ENCODE measurements at regions not wholly inside any gene's neighbourhood (a gene's known extent, or its start where the extent isn't known, plus 50 kb on each side); places are given as distances from the start of the nearest gene placed in this dataset.

DNA sequence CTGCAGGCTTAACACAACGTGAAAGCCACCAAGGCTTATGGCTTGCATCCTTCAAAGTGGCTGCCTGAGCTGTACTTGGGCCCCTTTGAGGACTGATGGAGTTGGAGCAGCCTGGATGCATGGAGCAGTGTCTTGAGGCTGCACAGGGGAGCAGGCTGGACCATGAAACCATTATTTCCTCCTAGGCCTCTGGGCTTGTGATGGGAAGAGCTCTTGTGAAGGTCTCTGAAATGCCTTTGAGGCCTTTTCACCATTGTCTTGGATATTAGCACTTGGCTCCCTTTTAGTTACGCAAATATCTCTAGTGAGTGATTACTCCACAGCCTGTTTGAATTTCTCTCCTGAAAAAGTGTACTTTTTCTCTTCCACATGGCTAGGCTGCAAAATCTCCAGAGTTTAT is 201.2 kb upstream of the NPY start:
- Histone ChIP-seq H4K20me1 (replicated peaks; ENCODE audit: control insufficient read depth, extremely low read depth, insufficient read depth, low read length) (no peaks in the 10 kb centered on the region), H3K27ac (ENCODE audit: insufficient read depth, low read depth, low read length) (no peak overlapping the region), H2AFZ (ENCODE audit: low read depth, low read length) (no peak overlapping the region), H3K4me1 (ENCODE audit: control insufficient read depth, extremely low read depth, insufficient read depth, low read length) (no peaks in the 10 kb centered on the region), H3K9ac (replicated peaks; ENCODE audit: extremely low read depth, insufficient read depth, low read length) (no peak overlapping the region), H3K36me3 (ENCODE audit: control insufficient read depth in 2 of 2, extremely low read depth in 1 of 2, insufficient read depth in 2 of 2, low read length in 2 of 2) (no peaks in the 10 kb centered on the region), H3K79me2 (ENCODE audit: control insufficient read depth, insufficient read depth, low read length) (no peaks in the 10 kb centered on the region), H3K9me1 (replicated peaks; ENCODE audit: control insufficient read depth, extremely low read depth, insufficient read depth, low read length) (no peaks in the 10 kb centered on the region), H3K27me3 (ENCODE audit: control insufficient read depth in 2 of 2, insufficient read depth in 2 of 2, low read length in 2 of 2) (no peaks in the 10 kb centered on the region), H3K4me2 (ENCODE audit: insufficient read depth, low read length) (no peak overlapping the region), H3K9me3 (replicated peaks; ENCODE audit: control insufficient read depth, insufficient read depth, low read length) (no peaks in the 10 kb centered on the region), H3K4me3 (replicated peaks in 1 of 3; ENCODE audit: insufficient read depth in 1 of 3, low read depth in 1 of 3, low read length in 3 of 3) (no peak overlapping the region)
- BruUV-seq (replicated peaks) = no TSS peak
- CTCF ChIA-PET = no interaction called here
- dilution Hi-C loops (cut with MboI; ENCODE audit: extremely low pct_ligation_motif_present, low sequenced_read_pairs) = no loop called here
- FAIRE-seq = no peak
- intact Hi-C loops (cut with micrococcal nuclease) = no loop called here
- POLR2A ChIA-PET = no interaction called here
- no peak for TF ChIP-seq POLR2A (IDR thresholded peaks at IDR 0.05; ENCODE audit: low read depth, low read length)
- TF ChIP-seq FOS (IDR thresholded peaks at IDR 0.05; ENCODE audit: borderline replicate concordance, insufficient read depth, low read length) = no peak
- TF ChIP-seq, protein P1, sequence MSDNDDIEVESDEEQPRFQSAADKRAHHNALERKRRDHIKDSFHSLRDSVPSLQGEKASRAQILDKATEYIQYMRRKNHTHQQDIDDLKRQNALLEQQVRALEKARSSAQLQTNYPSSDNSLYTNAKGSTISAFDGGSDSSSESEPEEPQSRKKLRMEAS (IDR thresholded peaks at IDR 0.05; ENCODE audit: insufficient read depth, insufficient read length) = no peak
- no peak for TF ChIP-seq GATA2 (IDR thresholded peaks at IDR 0.05; ENCODE audit: insufficient read depth, insufficient read length, low read depth, low read length)
- no peak for TF ChIP-seq MYC (IDR thresholded peaks at IDR 0.05; ENCODE audit: low read depth, low read length)
- TF ChIP-seq, protein P2, sequence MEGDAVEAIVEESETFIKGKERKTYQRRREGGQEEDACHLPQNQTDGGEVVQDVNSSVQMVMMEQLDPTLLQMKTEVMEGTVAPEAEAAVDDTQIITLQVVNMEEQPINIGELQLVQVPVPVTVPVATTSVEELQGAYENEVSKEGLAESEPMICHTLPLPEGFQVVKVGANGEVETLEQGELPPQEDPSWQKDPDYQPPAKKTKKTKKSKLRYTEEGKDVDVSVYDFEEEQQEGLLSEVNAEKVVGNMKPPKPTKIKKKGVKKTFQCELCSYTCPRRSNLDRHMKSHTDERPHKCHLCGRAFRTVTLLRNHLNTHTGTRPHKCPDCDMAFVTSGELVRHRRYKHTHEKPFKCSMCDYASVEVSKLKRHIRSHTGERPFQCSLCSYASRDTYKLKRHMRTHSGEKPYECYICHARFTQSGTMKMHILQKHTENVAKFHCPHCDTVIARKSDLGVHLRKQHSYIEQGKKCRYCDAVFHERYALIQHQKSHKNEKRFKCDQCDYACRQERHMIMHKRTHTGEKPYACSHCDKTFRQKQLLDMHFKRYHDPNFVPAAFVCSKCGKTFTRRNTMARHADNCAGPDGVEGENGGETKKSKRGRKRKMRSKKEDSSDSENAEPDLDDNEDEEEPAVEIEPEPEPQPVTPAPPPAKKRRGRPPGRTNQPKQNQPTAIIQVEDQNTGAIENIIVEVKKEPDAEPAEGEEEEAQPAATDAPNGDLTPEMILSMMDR (IDR thresholded peaks at IDR 0.05; ENCODE audit: extremely low read depth in 1 of 2, insufficient read depth in 1 of 2, low read depth in 1 of 2, low read length in 2 of 2) = no peak
- no peak for TF ChIP-seq EZH2 (IDR thresholded peaks at IDR 0.05; ENCODE audit: borderline replicate concordance, low read depth, low read length, severe bottlenecking)
- TF ChIP-seq POLR2AphosphoS5 (IDR thresholded peaks at IDR 0.05; ENCODE audit: insufficient read depth, low read depth, low read length) = no peak
- no peak for TF ChIP-seq JUN (IDR thresholded peaks at IDR 0.05; ENCODE audit: borderline replicate concordance, insufficient read depth, insufficient read length, low read depth)
- no peak for DNase-seq (ENCODE audit: low read depth, low spot score)

All from endothelial cell of umbilical vein (primary cell).